ENCODE measurements at regions not wholly inside any gene's neighbourhood (a gene's known extent, or its start where the extent isn't known, plus 50 kb on each side); places are given as distances from the start of the nearest gene placed in this dataset.

- DNase-seq (ENCODE audit: low read depth): no peak
- H3K4me3 ChIP-seq (ENCODE audit: low read length): no peak overlapping the region
- TF ChIP-seq, protein P1, sequence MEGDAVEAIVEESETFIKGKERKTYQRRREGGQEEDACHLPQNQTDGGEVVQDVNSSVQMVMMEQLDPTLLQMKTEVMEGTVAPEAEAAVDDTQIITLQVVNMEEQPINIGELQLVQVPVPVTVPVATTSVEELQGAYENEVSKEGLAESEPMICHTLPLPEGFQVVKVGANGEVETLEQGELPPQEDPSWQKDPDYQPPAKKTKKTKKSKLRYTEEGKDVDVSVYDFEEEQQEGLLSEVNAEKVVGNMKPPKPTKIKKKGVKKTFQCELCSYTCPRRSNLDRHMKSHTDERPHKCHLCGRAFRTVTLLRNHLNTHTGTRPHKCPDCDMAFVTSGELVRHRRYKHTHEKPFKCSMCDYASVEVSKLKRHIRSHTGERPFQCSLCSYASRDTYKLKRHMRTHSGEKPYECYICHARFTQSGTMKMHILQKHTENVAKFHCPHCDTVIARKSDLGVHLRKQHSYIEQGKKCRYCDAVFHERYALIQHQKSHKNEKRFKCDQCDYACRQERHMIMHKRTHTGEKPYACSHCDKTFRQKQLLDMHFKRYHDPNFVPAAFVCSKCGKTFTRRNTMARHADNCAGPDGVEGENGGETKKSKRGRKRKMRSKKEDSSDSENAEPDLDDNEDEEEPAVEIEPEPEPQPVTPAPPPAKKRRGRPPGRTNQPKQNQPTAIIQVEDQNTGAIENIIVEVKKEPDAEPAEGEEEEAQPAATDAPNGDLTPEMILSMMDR (conservative IDR thresholded peaks at IDR 0.05; ENCODE audit: low read depth, low read length): no peak
Measured at GRCh38 chr3:174336784-174337183, 522.4 kb upstream of the NAALADL2 start.

GRCh38 chr3:174337227-174337626 is 521.9 kb upstream of the NAALADL2 start:
- DNase-seq (ENCODE audit: low read depth): no peak
- H3K4me3 ChIP-seq (ENCODE audit: low read length): no peak overlapping the region
- TF ChIP-seq, protein P1 (conservative IDR thresholded peaks at IDR 0.05; ENCODE audit: low read depth, low read length): no peak

- TF ChIP-seq, protein P1 (conservative IDR thresholded peaks at IDR 0.05; ENCODE audit: low read depth, low read length): no peak
- H3K4me3 ChIP-seq (ENCODE audit: low read length): no peak overlapping the region
- no peak for DNase-seq (ENCODE audit: low read depth)
Measured at GRCh38 chr3:174340624-174341587, 518.2 kb upstream of the NAALADL2 start.

GRCh38 chr3:174342171-174342570 is 517.0 kb upstream of the NAALADL2 start:
- TF ChIP-seq, protein P1 (conservative IDR thresholded peaks at IDR 0.05; ENCODE audit: low read depth, low read length): no peak
- H3K4me3 ChIP-seq (ENCODE audit: low read length): no peak overlapping the region
- no peak for DNase-seq (ENCODE audit: low read depth)

GRCh38 chr3:174342941-174343501 is 516.1 kb upstream of the NAALADL2 start:
- H3K4me3 ChIP-seq (ENCODE audit: low read length): no peak overlapping the region
- TF ChIP-seq, protein P1 (conservative IDR thresholded peaks at IDR 0.05; ENCODE audit: low read depth, low read length): no peak
- DNase-seq (ENCODE audit: low read depth): no peak

GRCh38 chr3:174346141-174346540 is 513.0 kb upstream of the NAALADL2 start:
- TF ChIP-seq, protein P1 (conservative IDR thresholded peaks at IDR 0.05; ENCODE audit: low read depth, low read length): no peak
- H3K4me3 ChIP-seq (ENCODE audit: low read length): no peak overlapping the region
- no peak for DNase-seq (ENCODE audit: low read depth)

Measured in retinal pigment epithelial cell (primary cell).